GM20000 (cell line): ENCODE measurements at regions not wholly inside any gene's neighbourhood (a gene's known extent, or its start where the extent isn't known, plus 50 kb on each side); places are given as distances from the start of the nearest gene placed in this dataset.

ENCODE experiments used
- DNase-seq: peaks from one replicate; pipeline ENCODE4 v3.0.0; 2012; ENCODE audit warnings: low spot score
- TF ChIP-seq, protein P1 (sequence below): IDR thresholded peaks from 2 replicates; pipeline ENCODE4 v1.5.1; 2012; ENCODE audit warnings: mild to moderate bottlenecking, control low read depth; ENCODE audit errors: extremely low read depth, missing control alignments

- TF ChIP-seq, protein P1, sequence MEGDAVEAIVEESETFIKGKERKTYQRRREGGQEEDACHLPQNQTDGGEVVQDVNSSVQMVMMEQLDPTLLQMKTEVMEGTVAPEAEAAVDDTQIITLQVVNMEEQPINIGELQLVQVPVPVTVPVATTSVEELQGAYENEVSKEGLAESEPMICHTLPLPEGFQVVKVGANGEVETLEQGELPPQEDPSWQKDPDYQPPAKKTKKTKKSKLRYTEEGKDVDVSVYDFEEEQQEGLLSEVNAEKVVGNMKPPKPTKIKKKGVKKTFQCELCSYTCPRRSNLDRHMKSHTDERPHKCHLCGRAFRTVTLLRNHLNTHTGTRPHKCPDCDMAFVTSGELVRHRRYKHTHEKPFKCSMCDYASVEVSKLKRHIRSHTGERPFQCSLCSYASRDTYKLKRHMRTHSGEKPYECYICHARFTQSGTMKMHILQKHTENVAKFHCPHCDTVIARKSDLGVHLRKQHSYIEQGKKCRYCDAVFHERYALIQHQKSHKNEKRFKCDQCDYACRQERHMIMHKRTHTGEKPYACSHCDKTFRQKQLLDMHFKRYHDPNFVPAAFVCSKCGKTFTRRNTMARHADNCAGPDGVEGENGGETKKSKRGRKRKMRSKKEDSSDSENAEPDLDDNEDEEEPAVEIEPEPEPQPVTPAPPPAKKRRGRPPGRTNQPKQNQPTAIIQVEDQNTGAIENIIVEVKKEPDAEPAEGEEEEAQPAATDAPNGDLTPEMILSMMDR: no peak
- DNase-seq: no peak
Observed at GRCh38 chr13:106182404-106182803, 353.1 kb downstream of the EFNB2 start.

DNA sequence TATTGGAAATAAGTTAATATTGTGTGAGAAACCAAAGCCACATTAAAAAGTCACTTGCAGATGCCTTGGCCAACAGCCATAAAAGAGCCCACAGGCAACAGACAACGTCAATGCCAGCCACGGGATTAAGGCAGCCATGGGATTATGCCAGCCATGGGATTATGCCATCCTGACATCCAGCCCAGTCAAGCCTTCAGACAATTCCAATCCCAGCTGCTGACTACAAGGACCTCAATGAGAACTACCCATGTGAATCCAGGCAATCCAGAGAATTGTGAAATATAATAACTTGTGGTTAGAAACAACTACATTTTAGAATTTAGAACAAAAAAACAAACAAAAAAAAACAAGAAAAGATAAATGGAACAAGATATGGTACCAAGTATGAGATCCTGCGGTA is 356.6 kb downstream of the EFNB2 start:
- DNase-seq: no peak
- TF ChIP-seq, protein P1: no peak

- TF ChIP-seq, protein P1: no peak
- DNase-seq: no peak
Observed at GRCh38 chr13:106177146-106177545, 358.3 kb downstream of the EFNB2 start.

GRCh38 chr13:106176117-106176516 is 359.3 kb downstream of the EFNB2 start:
- DNase-seq: no peak

GRCh38 chr13:106173891-106174610 is 361.4 kb downstream of the EFNB2 start:
- TF ChIP-seq, protein P1: no peak
- DNase-seq: no peak

More at GRCh38 chr13:106176117-106176516, 359.3 kb downstream of the EFNB2 start:
- TF ChIP-seq, protein P1: no peak

DNA sequence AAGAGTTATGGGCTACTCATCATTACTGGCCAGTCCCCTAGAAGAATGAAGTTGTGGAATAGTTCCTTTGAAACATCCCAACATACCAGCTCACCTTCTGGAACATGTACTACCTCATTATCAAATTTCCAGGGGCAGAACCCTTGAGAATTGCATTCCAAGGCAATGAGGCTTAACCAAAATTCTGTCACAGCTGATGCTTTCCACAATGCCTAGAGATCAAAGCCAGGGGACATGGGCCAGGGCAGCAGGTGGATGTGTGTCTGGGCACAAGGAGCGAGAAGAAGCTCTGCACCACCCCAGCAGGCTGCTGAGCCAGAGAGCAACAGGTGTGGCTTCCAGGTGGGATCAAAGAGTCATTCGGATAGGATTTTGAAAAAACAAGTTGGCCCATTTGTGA is 362.1 kb downstream of the EFNB2 start:
- no peak for DNase-seq
- TF ChIP-seq, protein P1: no peak

DNA sequence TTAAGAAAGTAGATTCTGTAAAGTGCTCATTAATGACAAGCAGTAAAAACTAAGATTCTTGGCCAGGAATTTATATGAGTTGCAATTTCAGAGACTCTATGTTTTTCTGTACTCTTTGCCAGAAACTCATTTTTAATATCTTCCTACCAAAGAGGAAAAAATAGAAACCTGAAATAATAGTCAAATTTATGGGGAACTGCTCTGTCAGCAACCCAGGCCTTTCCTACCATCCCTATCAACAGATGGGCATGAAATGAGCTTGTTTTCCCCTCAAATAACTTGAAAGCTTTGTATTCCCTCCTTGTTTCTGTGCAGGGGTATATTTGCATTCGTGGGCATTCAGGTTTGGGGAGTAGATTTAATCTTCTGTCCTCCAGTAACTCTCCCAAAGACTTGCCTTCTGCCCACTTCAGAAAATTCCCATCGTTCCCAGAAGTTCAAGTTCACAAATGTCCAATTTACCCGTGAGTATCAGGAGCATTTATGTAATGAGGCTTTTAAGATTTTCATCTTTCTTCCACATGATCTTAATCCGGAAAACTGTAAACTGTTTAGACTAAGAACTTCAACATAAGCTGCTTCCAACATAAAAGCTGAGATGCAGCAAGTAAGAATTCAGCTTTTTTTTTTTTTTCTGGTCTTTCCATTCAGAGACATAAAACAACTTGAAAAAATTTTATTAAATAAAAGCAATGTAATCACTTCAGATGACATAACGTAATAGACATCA is 363.1 kb downstream of the EFNB2 start:
- DNase-seq: no peak
- TF ChIP-seq, protein P1: no peak
